ENCODE measurements at regions not wholly inside any gene's neighbourhood (a gene's known extent, or its start where the extent isn't known, plus 50 kb on each side); places are given as distances from the start of the nearest gene placed in this dataset.

GRCh38 chr1:192735298-192735915 is 73.4 kb upstream of the RGS2 start:
- TF ChIP-seq CTCF (conservative IDR thresholded peaks at IDR 0.05; ENCODE audit: low read depth, low read length), result no peak
- TF ChIP-seq EZH2 (IDR thresholded peaks at IDR 0.05; ENCODE audit: borderline replicate concordance, low read depth, low read length, poor library complexity, severe bottlenecking), result no peak
- intact Hi-C loops (cut with micrococcal nuclease; ENCODE audit: unreplicated experiment), result no loop called here
- no peak for DNase-seq (ENCODE audit: low spot score)
- CTCF ChIA-PET, result no interaction called here
- Histone ChIP-seq H3K4me1 (ENCODE audit: insufficient read depth, low read length, poor library complexity, severe bottlenecking) (peaks cover 4% of the 10 kb centered on the region), H3K27me3 (replicated peaks; ENCODE audit: insufficient read depth, low read depth, low read length, poor library complexity) (no peaks in the 10 kb centered on the region), H3K9me3 (ENCODE audit: low read depth, low read length, poor library complexity, severe bottlenecking) (no peaks in the 10 kb centered on the region), H3K27ac (ENCODE audit: low read depth, low read length, poor library complexity, severe bottlenecking) (no peak overlapping the region), H3K36me3 (ENCODE audit: insufficient read depth, low read length, poor library complexity, severe bottlenecking) (no peaks in the 10 kb centered on the region), H3K4me3 (ENCODE audit: low read depth, low read length, poor library complexity, severe bottlenecking) (no peak overlapping the region)
- no TSS peak for BruUV-seq (replicated peaks)
- POLR2A ChIA-PET (ENCODE audit: low non-redundant PET), result no interaction called here

- no peak overlapping the region for H3K27ac ChIP-seq (ENCODE audit: low read depth, low read length, poor library complexity, severe bottlenecking)
- no peak overlapping the region for H3K4me3 ChIP-seq (ENCODE audit: low read depth, low read length, poor library complexity, severe bottlenecking)
- TF ChIP-seq CTCF (conservative IDR thresholded peaks at IDR 0.05; ENCODE audit: low read depth, low read length), result no peak
- TF ChIP-seq EZH2 (IDR thresholded peaks at IDR 0.05; ENCODE audit: borderline replicate concordance, low read depth, low read length, poor library complexity, severe bottlenecking), result no peak
- DNase-seq (ENCODE audit: low spot score), result no peak
- no peaks in the 10 kb centered on the region for H3K27me3 ChIP-seq (replicated peaks; ENCODE audit: insufficient read depth, low read depth, low read length, poor library complexity)
- BruUV-seq (replicated peaks), result no TSS peak
- peaks cover 8% of the 10 kb centered on the region for H3K9me3 ChIP-seq (ENCODE audit: low read depth, low read length, poor library complexity, severe bottlenecking)
- H3K36me3 ChIP-seq (ENCODE audit: insufficient read depth, low read length, poor library complexity, severe bottlenecking), result no peaks in the 10 kb centered on the region
- CTCF ChIA-PET, result interaction anchor here (0.6 kb wide), 1 partner anchor 59 kb away, joined by 6 read pairs; no protein-coding TSS in a partner anchor
- POLR2A ChIA-PET (ENCODE audit: low non-redundant PET), result no interaction called here
- intact Hi-C loops (cut with micrococcal nuclease; ENCODE audit: unreplicated experiment), result no loop called here
- no peaks in the 10 kb centered on the region for H3K4me1 ChIP-seq (ENCODE audit: insufficient read depth, low read length, poor library complexity, severe bottlenecking)
Observed at GRCh38 chr1:192737306-192737705, 71.5 kb upstream of the RGS2 start.

- no peak for DNase-seq (ENCODE audit: low spot score)
- no peaks in the 10 kb centered on the region for H3K36me3 ChIP-seq (ENCODE audit: insufficient read depth, low read length, poor library complexity, severe bottlenecking)
- intact Hi-C loops (cut with micrococcal nuclease; ENCODE audit: unreplicated experiment), result no loop called here
- ChIA-PET CTCF (no interaction called here), POLR2A (ENCODE audit: low non-redundant PET) (no interaction called here)
- H3K9me3 ChIP-seq (ENCODE audit: low read depth, low read length, poor library complexity, severe bottlenecking), result peaks cover 8% of the 10 kb centered on the region
- H3K4me1 ChIP-seq (ENCODE audit: insufficient read depth, low read length, poor library complexity, severe bottlenecking), result no peaks in the 10 kb centered on the region
- H3K27me3 ChIP-seq (replicated peaks; ENCODE audit: insufficient read depth, low read depth, low read length, poor library complexity), result no peaks in the 10 kb centered on the region
- H3K27ac ChIP-seq (ENCODE audit: low read depth, low read length, poor library complexity, severe bottlenecking), result no peak overlapping the region
- no peak for TF ChIP-seq EZH2 (IDR thresholded peaks at IDR 0.05; ENCODE audit: borderline replicate concordance, low read depth, low read length, poor library complexity, severe bottlenecking)
- no peak for TF ChIP-seq CTCF (conservative IDR thresholded peaks at IDR 0.05; ENCODE audit: low read depth, low read length)
- no peak overlapping the region for H3K4me3 ChIP-seq (ENCODE audit: low read depth, low read length, poor library complexity, severe bottlenecking)
- BruUV-seq (replicated peaks), result no TSS peak
Observed at GRCh38 chr1:192739476-192740184, 69.2 kb upstream of the RGS2 start.

All from A673 (cell line).